Neural cell (in vitro differentiated cells): ENCODE measurements at regions not wholly inside any gene's neighbourhood (a gene's known extent, or its start where the extent isn't known, plus 50 kb on each side); places are given as distances from the start of the nearest gene placed in this dataset.

Source experiments
- EZH2 ChIP-seq: fragments of 200-600, 300-800 bp; shearing (Covaris generic), sonication (generic); IDR thresholded peaks from 2 replicates; pipeline ENCODE4 v1.6.1; 2014; ENCODE audit warnings: antibody characterized with exemption, low read length, borderline replicate concordance, mild to moderate bottlenecking; ENCODE audit not compliant: insufficient read depth, poor library complexity, severe bottlenecking
- POLR2AphosphoS5 ChIP-seq: IDR thresholded peaks from 2 replicates; pipeline ENCODE4 v1.6.1; 2012
- REST ChIP-seq: IDR thresholded peaks from 2 replicates; pipeline ENCODE4 v1.6.1; 2012; ENCODE audit warnings: borderline replicate concordance
- TF ChIP-seq, protein P1 (sequence below): fragments of 450-650 bp; IDR thresholded peaks from 2 replicates; pipeline ENCODE4 v1.5.1; 2014; ENCODE audit warnings: antibody characterized with exemption, mild to moderate bottlenecking, moderate library complexity; ENCODE audit not compliant: poor library complexity, severe bottlenecking

GRCh38 chr13:22793598-22794134 is 387.1 kb upstream of the SGCG start:
- no peak for TF ChIP-seq EZH2
- TF ChIP-seq, protein P1, sequence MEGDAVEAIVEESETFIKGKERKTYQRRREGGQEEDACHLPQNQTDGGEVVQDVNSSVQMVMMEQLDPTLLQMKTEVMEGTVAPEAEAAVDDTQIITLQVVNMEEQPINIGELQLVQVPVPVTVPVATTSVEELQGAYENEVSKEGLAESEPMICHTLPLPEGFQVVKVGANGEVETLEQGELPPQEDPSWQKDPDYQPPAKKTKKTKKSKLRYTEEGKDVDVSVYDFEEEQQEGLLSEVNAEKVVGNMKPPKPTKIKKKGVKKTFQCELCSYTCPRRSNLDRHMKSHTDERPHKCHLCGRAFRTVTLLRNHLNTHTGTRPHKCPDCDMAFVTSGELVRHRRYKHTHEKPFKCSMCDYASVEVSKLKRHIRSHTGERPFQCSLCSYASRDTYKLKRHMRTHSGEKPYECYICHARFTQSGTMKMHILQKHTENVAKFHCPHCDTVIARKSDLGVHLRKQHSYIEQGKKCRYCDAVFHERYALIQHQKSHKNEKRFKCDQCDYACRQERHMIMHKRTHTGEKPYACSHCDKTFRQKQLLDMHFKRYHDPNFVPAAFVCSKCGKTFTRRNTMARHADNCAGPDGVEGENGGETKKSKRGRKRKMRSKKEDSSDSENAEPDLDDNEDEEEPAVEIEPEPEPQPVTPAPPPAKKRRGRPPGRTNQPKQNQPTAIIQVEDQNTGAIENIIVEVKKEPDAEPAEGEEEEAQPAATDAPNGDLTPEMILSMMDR: no peak
- TF ChIP-seq POLR2AphosphoS5: no peak
- no peak for TF ChIP-seq REST
